Motor neuron (in vitro differentiated cells): ENCODE measurements at regions not wholly inside any gene's neighbourhood (a gene's known extent, or its start where the extent isn't known, plus 50 kb on each side); places are given as distances from the start of the nearest gene placed in this dataset.
A peak's percentile ranks its signal among the peaks of the same experiment; 100 is the strongest.
"Not testable (repeated sequence)": the region's sequence is repeated elsewhere in the genome, so short reads cannot be mapped to it uniquely, and the experiment has no call there.

Source experiments
- ATAC-seq, 8 experiments: fragments of 200-7000 bp; cut with Tn5 transposase; replicated peaks in 6 of 8; 2 replicates each; pipeline ENCODE4 v1.8.0; 2021; ENCODE audit warnings: mild to moderate bottlenecking in 8 of 8, moderate library complexity in 8 of 8
- H3K27ac ChIP-seq, 2 donors: fragments of 250-450 bp; sonication (Bioruptor Pico); 2 replicates each; pipeline ENCODE4 v1.9.0; 2021; ENCODE audit warnings: antibody characterized with exemption in 2 of 2, mild to moderate bottlenecking in 2 of 2, moderate library complexity in 1 of 2
- H3K4me1 ChIP-seq, 2 donors: fragments of 250-450 bp; sonication (Bioruptor Pico); replicated peaks in 1 of 2; 2 replicates each; pipeline ENCODE4 v1.6.1; 2021; ENCODE audit warnings: antibody characterized with exemption in 2 of 2, mild to moderate bottlenecking in 2 of 2, moderate library complexity in 1 of 2
- H3K4me3 ChIP-seq, 5 donors: fragments of 250-450 bp; sonication (Bioruptor Pico); 2 replicates each; pipeline ENCODE4 v1.9.0; 2021; ENCODE audit warnings: antibody characterized with exemption in 5 of 5, mild to moderate bottlenecking in 5 of 5, moderate library complexity in 4 of 5
- WGBS, 10 experiments: fragments of 450-650 bp; shearing (Covaris generic); methylation state at CpG; one replicate each; pipeline ENCODE4 v1.0.0; 2022; 5-methylcytosine and 5-hydroxymethylcytosine counted together
- in situ Hi-C, 9 experiments: fragments of 400-800 bp; cut with MboI; loops; one replicate each; pipeline ENCODE4 v1.15.0; 2021; ENCODE audit warnings: low sequenced_read_pairs in 9 of 9, low pct_unique_long_range_greater_than_20kb in 2 of 9; ENCODE audit not compliant: unreplicated experiment in 9 of 9

- no peak overlapping the region for H3K27ac ChIP-seq
- no peak overlapping the region for H3K4me3 ChIP-seq
- in situ Hi-C loops: no loop called here
- WGBS, 10 experiments: 13 to 100% (median 92%) methylated on average over 1 to 2 of the region's 2 CpGs
- peaks cover 6 to 8% of the 10 kb centered on the region in 2 donors for H3K4me1 ChIP-seq
- ATAC-seq: no peak
Measured at GRCh38 chr10:30560326-30560725, 69.2 kb downstream of the LYZL2 start.

GRCh38 chr10:30559180-30559579 is 70.4 kb downstream of the LYZL2 start:
- H3K27ac ChIP-seq: no peak overlapping the region
- peak in 2 of 8 experiments; percentile 84 to 96 for ATAC-seq
- WGBS, 10 experiments: 10 to 93% (median 83%) methylated on average over 2 to 7 of the region's 9 CpGs; no CpG with 5 or more reads in 2 of the 10 experiments

GRCh38 chr10:30558411-30558810 is 71.1 kb downstream of the LYZL2 start:
- WGBS, 10 experiments: 66 to 100% (median 86%) methylated on average over 4 to 14 of the region's 14 CpGs
- in situ Hi-C loops: no loop called here
- no peak for ATAC-seq
- peaks cover 15 to 19% of the 10 kb centered on the region in 2 donors for H3K4me1 ChIP-seq
- no peak overlapping the region for H3K27ac ChIP-seq
- H3K4me3 ChIP-seq: no peak overlapping the region

More at GRCh38 chr10:30559180-30559579, 70.4 kb downstream of the LYZL2 start:
- in situ Hi-C loops: no loop called here
- Histone ChIP-seq H3K4me3 (no peak overlapping the region), H3K4me1 (peaks cover 8 to 11% of the 10 kb centered on the region in 2 donors)

GRCh38 chr10:30557884-30558283 is 71.7 kb downstream of the LYZL2 start:
- Histone ChIP-seq H3K4me3 (no peak overlapping the region), H3K27ac (peak overlapping the region in 1 of 2 donors; percentile 45), H3K4me1 (peaks cover 18 to 22% of the 10 kb centered on the region in 2 donors)
- ATAC-seq: peak in 5 of 8 experiments; percentile 35 to 65 (median 55)
- 26 to 90% (median 65%) methylated on average over 1 to 7 of the region's 8 CpGs; no CpG with 5 or more reads in 1 of the 10 experiments for whole genome bisulfite sequencing, 10 experiments
- in situ Hi-C loops: no loop called here

DNA sequence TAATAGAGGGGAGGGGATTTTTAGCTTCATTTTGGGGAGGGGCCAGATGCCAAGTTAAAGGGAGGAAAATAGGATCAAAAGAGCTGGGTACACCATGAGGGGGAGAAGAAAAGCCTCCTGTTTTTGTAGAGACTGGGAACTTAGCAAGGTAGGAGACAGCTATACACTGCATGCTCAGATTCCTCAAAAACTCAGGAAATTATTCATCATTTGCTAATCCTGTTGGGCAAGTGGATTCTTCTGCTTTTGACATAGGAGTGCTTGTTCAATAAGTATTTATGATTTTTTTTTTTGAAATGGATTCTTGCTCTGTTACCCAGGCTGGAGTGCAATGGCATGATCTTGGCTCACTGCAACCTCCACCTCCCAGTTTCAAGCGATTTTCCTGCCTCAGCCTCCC is 73.4 kb downstream of the LYZL2 start:
- ATAC-seq: no peak
- 27 to 100% (median 82%) methylated on average over 1 of the region's 1 CpG; no CpG with 5 or more reads in 4 of the 10 experiments for WGBS, 10 experiments
- H3K4me1 ChIP-seq: peaks cover 18 to 29% of the 10 kb centered on the region in 2 donors
- H3K27ac ChIP-seq: no peak overlapping the region
- H3K4me3 ChIP-seq: no peak overlapping the region
- in situ Hi-C loops: no loop called here

DNA sequence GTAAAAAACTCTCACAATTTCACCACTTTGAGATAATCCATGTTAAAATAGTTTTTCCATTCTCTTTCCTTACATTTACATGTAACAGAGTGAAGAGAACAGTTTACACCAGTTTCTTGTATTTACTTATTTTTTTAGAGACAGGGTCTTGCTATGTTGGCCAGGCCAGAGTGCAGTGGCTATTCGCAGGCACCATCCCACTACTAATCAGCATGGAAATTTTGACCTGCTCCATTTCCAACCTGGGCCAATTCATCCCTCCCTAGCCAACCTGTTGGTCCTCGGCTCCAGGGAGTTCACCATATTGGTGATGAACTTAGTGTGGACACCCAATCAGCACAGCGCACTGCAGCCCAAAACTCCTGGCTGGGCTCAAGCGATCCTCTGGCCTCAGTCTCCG is 74.1 kb downstream of the LYZL2 start:
- in situ Hi-C loops: no loop called here
- ATAC-seq: no peak
- no peak overlapping the region for H3K27ac ChIP-seq
- peaks cover 18 to 29% of the 10 kb centered on the region in 2 donors for H3K4me1 ChIP-seq
- H3K4me3 ChIP-seq: no peak overlapping the region
- 43 to 100% (median 79%) methylated on average over 1 to 3 of the region's 5 CpGs; no CpG with 5 or more reads in 4 of the 10 experiments for WGBS, 10 experiments

DNA sequence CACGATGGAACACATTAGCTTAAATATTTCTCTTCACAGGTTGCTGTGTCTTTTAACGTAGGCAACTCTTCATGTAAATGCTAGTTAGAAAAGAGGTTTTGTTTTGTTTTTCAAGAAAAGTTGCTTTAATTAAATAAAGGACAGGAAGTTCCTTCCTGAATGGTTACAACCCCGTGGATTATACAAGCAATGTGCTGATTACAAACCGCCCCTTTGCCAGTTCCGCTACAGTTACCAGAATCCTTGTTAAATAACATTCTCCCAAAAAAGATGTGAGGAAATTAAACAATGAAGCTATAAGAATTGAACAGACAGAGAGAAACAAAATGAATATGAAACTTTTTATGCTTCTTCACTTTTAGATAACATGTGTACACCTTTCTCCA is 75.1 kb downstream of the LYZL2 start:
- no peak overlapping the region for H3K4me3 ChIP-seq
- 22 to 93% (median 49%) methylated on average over 2 to 5 of the region's 5 CpGs for WGBS, 10 experiments
- peaks cover 18 to 29% of the 10 kb centered on the region in 2 donors for H3K4me1 ChIP-seq
- no peak for ATAC-seq
- in situ Hi-C loops: no loop called here
- H3K27ac ChIP-seq: peak overlapping the region in 1 of 2 donors; percentile 71

- Histone ChIP-seq H3K4me1 (peaks cover 18 to 29% of the 10 kb centered on the region in 2 donors), H3K4me3 (no peak overlapping the region), H3K27ac (peak overlapping the region in 1 of 2 donors; percentile 71)
- in situ Hi-C loops: no loop called here
- WGBS, 10 experiments: 0 to 40% (median 19%) methylated on average over 4 to 11 of the region's 12 CpGs; no CpG with 5 or more reads in 1 of the 10 experiments
- ATAC-seq: peak; percentile 73 to 100 (median 90)
Measured at GRCh38 chr10:30553626-30554439, 75.7 kb downstream of the LYZL2 start.

DNA sequence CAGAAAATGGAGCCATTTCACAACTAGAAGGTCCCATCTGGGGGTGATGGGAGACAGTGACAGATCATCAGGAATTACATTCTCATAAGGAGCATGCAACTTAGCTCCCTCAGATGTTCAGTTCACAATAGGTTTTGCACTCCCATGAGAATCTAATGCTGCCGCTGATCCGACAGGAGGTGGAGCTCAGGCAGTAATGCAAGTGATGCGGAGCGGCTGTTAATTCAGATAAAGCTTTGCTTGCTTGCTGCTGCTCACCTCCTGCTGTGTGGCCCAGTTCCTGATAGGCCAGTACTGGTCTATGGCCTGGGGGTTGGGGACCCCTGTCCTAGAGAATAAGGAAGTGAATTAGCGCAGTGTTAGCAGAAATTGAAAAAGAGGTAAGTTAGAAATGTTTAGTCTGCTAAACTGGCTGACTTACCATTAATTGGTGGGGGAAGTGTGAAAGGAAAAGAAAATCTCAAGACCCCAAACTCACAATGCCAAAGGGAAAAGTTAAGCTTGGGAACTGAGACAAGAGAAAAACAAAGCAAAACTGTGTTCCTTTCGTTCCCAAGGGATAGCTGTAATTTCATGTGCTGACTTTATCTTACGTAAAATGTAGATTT is 76.4 kb downstream of the LYZL2 start:
- H3K27ac ChIP-seq: peak overlapping the region in 1 of 2 donors; percentile 71
- in situ Hi-C loops: no loop called here
- H3K4me3 ChIP-seq: no peak overlapping the region
- H3K4me1 ChIP-seq: peaks cover 17 to 26% of the 10 kb centered on the region in 2 donors
- peak in 4 of 8 experiments; percentile 43 to 70 (median 64) for ATAC-seq
- 10 to 84% (median 59%) methylated on average over 2 to 7 of the region's 7 CpGs for WGBS, 10 experiments

DNA sequence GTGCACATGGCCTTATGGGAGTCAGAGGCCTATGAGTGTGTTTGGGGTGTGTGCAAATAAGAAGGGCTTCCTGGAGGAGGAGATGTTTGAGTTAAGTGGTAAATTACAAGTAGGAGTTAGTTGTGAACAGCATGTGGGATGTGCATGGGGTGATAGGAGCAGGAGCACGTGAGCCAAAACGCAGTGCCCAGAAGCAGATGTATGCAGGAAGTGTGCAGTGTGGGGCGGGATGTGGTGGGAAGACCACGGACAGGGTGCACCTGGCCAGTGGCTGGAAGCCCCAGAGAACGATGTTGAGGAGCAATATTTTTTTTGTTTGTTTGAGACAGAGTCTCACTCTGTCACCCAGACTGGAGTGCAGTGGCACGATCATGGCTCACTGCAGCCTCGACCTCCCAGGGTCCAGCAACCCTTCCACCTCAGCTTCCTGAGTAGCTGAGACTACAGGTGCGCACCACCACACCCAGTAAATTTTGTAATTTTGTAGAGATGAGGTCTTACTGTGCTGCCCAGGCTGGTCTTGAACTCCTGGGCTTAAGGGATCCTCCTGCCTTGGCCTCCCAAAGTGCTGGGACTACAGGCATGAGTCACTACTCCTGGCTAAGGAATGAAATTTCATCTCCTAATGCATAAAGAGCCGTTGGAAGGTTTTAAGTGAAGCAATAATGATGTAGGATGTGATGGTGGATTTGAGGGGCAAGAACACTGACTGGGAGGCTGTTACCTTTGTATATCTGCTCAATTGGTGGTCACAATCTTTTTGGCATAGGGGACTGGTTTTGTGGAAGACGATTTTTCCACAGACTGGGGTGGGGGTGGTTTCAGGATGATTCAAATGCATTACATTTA is 78.4 kb downstream of the LYZL2 start:
- WGBS, 10 experiments: 45 to 100% (median 78%) methylated on average over 1 to 6 of the region's 10 CpGs; no CpG with 5 or more reads in 2 of the 10 experiments
- Histone ChIP-seq H3K4me3 (no peak overlapping the region), H3K27ac (no peak overlapping the region), H3K4me1 (peaks cover 11 to 21% of the 10 kb centered on the region in 2 donors)
- no peak for ATAC-seq
- in situ Hi-C loops: no loop called here

DNA sequence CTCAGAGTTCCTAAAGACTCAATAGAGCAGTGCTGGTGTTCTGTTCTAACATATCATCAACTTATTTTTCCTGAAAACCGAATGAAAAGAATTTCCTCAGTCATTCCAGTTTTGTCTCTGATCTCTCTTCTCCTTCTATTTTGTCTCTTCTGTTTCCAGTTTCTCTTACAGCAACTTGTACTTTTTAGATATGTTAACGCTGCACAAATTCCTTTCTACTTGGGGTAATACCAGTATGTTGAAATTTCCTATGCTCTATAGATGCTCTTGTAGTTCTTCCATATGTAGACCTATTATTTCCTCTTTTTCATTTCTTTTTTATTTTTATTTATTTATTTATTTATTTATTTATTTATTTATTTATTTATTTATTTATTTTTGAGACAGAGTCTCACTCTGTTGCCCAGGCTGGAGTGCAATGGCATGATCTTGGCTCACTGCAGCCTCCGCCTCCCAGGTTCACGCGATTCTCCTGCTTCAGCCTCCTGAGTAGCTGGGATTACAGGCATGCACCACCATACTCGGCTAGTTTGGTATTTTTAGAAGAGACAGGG is 80.3 kb downstream of the LYZL2 start:
- not testable (repeated sequence) for H3K27ac ChIP-seq, H3K4me3 ChIP-seq, ATAC-seq
- H3K4me1 ChIP-seq: peaks cover 9 to 18% of the 10 kb centered on the region in 2 donors
- in situ Hi-C loops: loop anchor here in 2 of 9 experiments (25.0 kb wide), 1 partner anchor 137 kb away; no protein-coding TSS in a partner anchor
- WGBS, 10 experiments: 75 to 100% (median 87%) methylated on average over 1 to 6 of the region's 6 CpGs

GRCh38 chr10:30546511-30546910 is 83.0 kb downstream of the LYZL2 start:
- 60 to 100% (median 67%) methylated on average over 1 to 2 of the region's 9 CpGs; no CpG with 5 or more reads in 5 of the 10 experiments for WGBS, 10 experiments
- no peak for ATAC-seq
- in situ Hi-C loops: loop anchor here in 2 of 9 experiments (25.0 kb wide), 1 partner anchor 134 kb away; no protein-coding TSS in a partner anchor
- Histone ChIP-seq H3K4me1 (peaks cover 0 to 11% of the 10 kb centered on the region in 2 donors), H3K27ac (no peak overlapping the region), H3K4me3 (no peak overlapping the region)
